ENCODE measurements at regions not wholly inside any gene's neighbourhood (a gene's known extent, or its start where the extent isn't known, plus 50 kb on each side); places are given as distances from the start of the nearest gene placed in this dataset.

- intact Hi-C loops (cut with micrococcal nuclease; ENCODE audit: unreplicated experiment) = no loop called here
- in situ Hi-C loops (cut with HindIII; ENCODE audit: low pct_unique_long_range_greater_than_20kb, low sequenced_read_pairs) = no loop called here
- Histone ChIP-seq H3K4me3 (ENCODE audit: low read depth in 2 of 2, low read length in 2 of 2) (no peak overlapping the region), H3K4me1 (ENCODE audit: control insufficient read depth, insufficient read depth, low read length) (no peaks in the 10 kb centered on the region), H3K36me3 (ENCODE audit: control insufficient read depth, insufficient read depth, low read length) (no peaks in the 10 kb centered on the region), H3K27me3 (ENCODE audit: control insufficient read depth, insufficient read depth, low read length) (no peaks in the 10 kb centered on the region), H3K9me3 (ENCODE audit: control insufficient read depth, insufficient read depth, low read depth, low read length) (no peaks in the 10 kb centered on the region), H3K27ac (ENCODE audit: low read length) (no peak overlapping the region)
- CTCF ChIA-PET = no interaction called here
- no peak for DNase-seq (ENCODE audit: low read depth, low spot score)
- no peak for TF ChIP-seq SIN3A (IDR thresholded peaks at IDR 0.05; ENCODE audit: borderline replicate concordance, insufficient read depth, low read depth, low read length)
- TF ChIP-seq POLR2AphosphoS5 (IDR thresholded peaks at IDR 0.05; ENCODE audit: low read depth, low read length) = no peak
- no peak for TF ChIP-seq REST (IDR thresholded peaks at IDR 0.05; ENCODE audit: insufficient read depth in 1 of 2, low read depth in 2 of 2, low read length in 1 of 2)
- ATAC-seq = no peak
- BruUV-seq (replicated peaks) = no TSS peak
- POLR2A ChIA-PET = no interaction called here
Observed at GRCh38 chr1:80629304-80629837, 1171.4 kb upstream of the ADGRL2 start.

DNA sequence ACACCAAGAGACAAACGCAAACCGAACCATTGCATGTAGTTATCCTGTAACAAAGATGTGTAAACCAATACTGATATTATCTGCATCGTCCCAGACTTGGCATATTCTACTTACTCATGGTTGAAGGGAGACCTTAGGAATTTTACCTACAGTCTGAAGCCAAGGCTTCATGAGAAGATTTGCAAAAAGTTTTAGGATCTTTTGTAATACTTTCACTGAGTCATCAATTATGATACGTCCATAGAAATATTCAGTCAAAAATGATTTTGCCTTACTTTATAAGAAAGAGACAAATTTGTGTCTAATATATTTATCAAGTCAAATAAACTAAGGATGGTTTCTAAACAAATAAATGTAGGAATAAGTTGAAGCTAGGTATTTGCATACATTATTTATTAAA lies 1176.1 kb upstream of the ADGRL2 start:
- no peak overlapping the region for H3K4me3 ChIP-seq (ENCODE audit: low read depth in 2 of 2, low read length in 2 of 2)
- no peak for TF ChIP-seq TCF7L2 (IDR thresholded peaks at IDR 0.05; ENCODE audit: low read depth, low read length)
- no peak for TF ChIP-seq REST (IDR thresholded peaks at IDR 0.05; ENCODE audit: insufficient read depth in 1 of 2, low read depth in 2 of 2, low read length in 1 of 2)
- TF ChIP-seq SIN3A (IDR thresholded peaks at IDR 0.05; ENCODE audit: borderline replicate concordance, insufficient read depth, low read depth, low read length) = no peak
- BruUV-seq (replicated peaks) = no TSS peak
- ChIA-PET CTCF (no interaction called here), POLR2A (no interaction called here)
- ATAC-seq (no peak), DNase-seq (ENCODE audit: low read depth, low spot score) (no peak)
- H3K4me1 ChIP-seq (ENCODE audit: control insufficient read depth, insufficient read depth, low read length) = no peaks in the 10 kb centered on the region
- in situ Hi-C loops (cut with HindIII; ENCODE audit: low pct_unique_long_range_greater_than_20kb, low sequenced_read_pairs) (no loop called here), intact Hi-C loops (cut with micrococcal nuclease; ENCODE audit: unreplicated experiment) (no loop called here)
- H3K36me3 ChIP-seq (ENCODE audit: control insufficient read depth, insufficient read depth, low read length) = no peaks in the 10 kb centered on the region
- H3K9me3 ChIP-seq (ENCODE audit: control insufficient read depth, insufficient read depth, low read depth, low read length) = no peaks in the 10 kb centered on the region
- no peak overlapping the region for H3K27ac ChIP-seq (ENCODE audit: low read length)
- H3K27me3 ChIP-seq (ENCODE audit: control insufficient read depth, insufficient read depth, low read length) = no peaks in the 10 kb centered on the region

GRCh38 chr1:80607064-80607463 lies 1193.7 kb upstream of the ADGRL2 start:
- ChIA-PET CTCF (no interaction called here), POLR2A (no interaction called here)
- intact Hi-C loops (cut with micrococcal nuclease; ENCODE audit: unreplicated experiment) (no loop called here), in situ Hi-C loops (cut with HindIII; ENCODE audit: low pct_unique_long_range_greater_than_20kb, low sequenced_read_pairs) (no loop called here)
- no peak overlapping the region for H3K27ac ChIP-seq (ENCODE audit: low read length)
- no peaks in the 10 kb centered on the region for H3K4me1 ChIP-seq (ENCODE audit: control insufficient read depth, insufficient read depth, low read length)
- ATAC-seq (no peak), DNase-seq (ENCODE audit: low read depth, low spot score) (no peak)
- no TSS peak for BruUV-seq (replicated peaks)
- H3K9me3 ChIP-seq (ENCODE audit: control insufficient read depth, insufficient read depth, low read depth, low read length) = no peaks in the 10 kb centered on the region
- no peaks in the 10 kb centered on the region for H3K36me3 ChIP-seq (ENCODE audit: control insufficient read depth, insufficient read depth, low read length)
- H3K27me3 ChIP-seq (ENCODE audit: control insufficient read depth, insufficient read depth, low read length) = no peaks in the 10 kb centered on the region
- TF ChIP-seq POLR2AphosphoS5 (IDR thresholded peaks at IDR 0.05; ENCODE audit: low read depth, low read length) = no peak
- no peak for TF ChIP-seq TCF7L2 (IDR thresholded peaks at IDR 0.05; ENCODE audit: low read depth, low read length)
- TF ChIP-seq REST (IDR thresholded peaks at IDR 0.05; ENCODE audit: insufficient read depth in 1 of 2, low read depth in 2 of 2, low read length in 1 of 2) = no peak
- TF ChIP-seq SIN3A (IDR thresholded peaks at IDR 0.05; ENCODE audit: borderline replicate concordance, insufficient read depth, low read depth, low read length) = no peak
- TF ChIP-seq CTCF (IDR thresholded peaks at IDR 0.05) = no peak
- no peak overlapping the region for H3K4me3 ChIP-seq (ENCODE audit: low read depth in 2 of 2, low read length in 2 of 2)

All from Panc1 (cell line).